H9 (cell line): ENCODE measurements at regions not wholly inside any gene's neighbourhood (a gene's known extent, or its start where the extent isn't known, plus 50 kb on each side); places are given as distances from the start of the nearest gene placed in this dataset.
A peak's percentile ranks its signal among the peaks of the same experiment; 100 is the strongest.

Source experiments
- DNase-seq: peaks from one replicate; pipeline ENCODE4 v3.0.0-alpha.2; 2017
- H2AFZ ChIP-seq: one replicate; pipeline ENCODE4 v1.6.1; 2013; ENCODE audit warnings: mild to moderate bottlenecking, low read length, control low read depth, moderate library complexity
- H2AK5ac ChIP-seq: 2 replicates; pipeline ENCODE4 v1.6.1; 2013; ENCODE audit warnings: low read length, control low read depth, mixed read lengths; ENCODE audit not compliant: insufficient read length
- H2BK120ac ChIP-seq: one replicate; pipeline ENCODE4 v1.6.1; 2013; ENCODE audit warnings: low read depth, mild to moderate bottlenecking, low read length, control low read depth, inconsistent platforms; ENCODE audit not compliant: poor library complexity, severe bottlenecking
- H2BK12ac ChIP-seq: 2 replicates; pipeline ENCODE4 v1.6.1; 2013; ENCODE audit warnings: low read length, control low read depth, mixed read lengths, low read depth; ENCODE audit not compliant: insufficient read length
- H2BK15ac ChIP-seq: 2 replicates; pipeline ENCODE4 v1.6.1; 2013; ENCODE audit warnings: low read depth, low read length, control low read depth
- H2BK20ac ChIP-seq: one replicate; pipeline ENCODE4 v1.6.1; 2013; ENCODE audit warnings: low read depth, mild to moderate bottlenecking, low read length, control low read depth, inconsistent platforms; ENCODE audit not compliant: poor library complexity, severe bottlenecking
- H2BK5ac ChIP-seq: 2 replicates; pipeline ENCODE4 v1.6.1; 2013; ENCODE audit warnings: low read length, control low read depth, mixed read lengths; ENCODE audit not compliant: insufficient read length
- H3K14ac ChIP-seq: 2 replicates; pipeline ENCODE4 v1.6.1; 2013; ENCODE audit warnings: low read length, control low read depth; ENCODE audit not compliant: insufficient read depth
- H3K18ac ChIP-seq: 2 replicates; pipeline ENCODE4 v1.6.1; 2013; ENCODE audit warnings: low read depth, mild to moderate bottlenecking, mixed read lengths, low read length, control low read depth; ENCODE audit not compliant: insufficient read length
- H3K23ac ChIP-seq: 2 replicates; pipeline ENCODE4 v1.6.1; 2013; ENCODE audit warnings: low read length, control low read depth, mixed read lengths, low read depth; ENCODE audit not compliant: insufficient read length
- H3K23me2 ChIP-seq: 2 replicates; pipeline ENCODE4 v1.6.1; 2013; ENCODE audit warnings: low read depth, mild to moderate bottlenecking, mixed read lengths, low read length, control low read depth; ENCODE audit not compliant: insufficient read length, poor library complexity, severe bottlenecking
- H3K27ac ChIP-seq: 2 replicates; pipeline ENCODE4 v1.5.1; 2013; ENCODE audit warnings: low read length, control low read depth, mixed read lengths, low read depth; ENCODE audit not compliant: insufficient read length
- H3K27me3 ChIP-seq: 2 replicates; pipeline ENCODE4 v1.6.1; 2013; ENCODE audit warnings: low read length, control low read depth, inconsistent platforms; ENCODE audit not compliant: insufficient read depth
- H3K4ac ChIP-seq: 2 replicates; pipeline ENCODE4 v1.6.1; 2013; ENCODE audit warnings: low read depth, mild to moderate bottlenecking, control low read depth, inconsistent platforms, low read length, moderate library complexity
- H3K4me1 ChIP-seq: 2 replicates; pipeline ENCODE4 v1.6.1; 2013; ENCODE audit warnings: low read length, control low read depth, inconsistent platforms; ENCODE audit not compliant: insufficient read depth
- H3K4me2 ChIP-seq: 2 replicates; pipeline ENCODE4 v1.6.1; 2013; ENCODE audit warnings: low read length, control low read depth, mixed read lengths; ENCODE audit not compliant: insufficient read length, insufficient read depth
- H3K56ac ChIP-seq: 2 replicates; pipeline ENCODE4 v1.6.1; 2013; ENCODE audit warnings: low read depth, mild to moderate bottlenecking, mixed read lengths, low read length, control low read depth; ENCODE audit not compliant: insufficient read length
- H3K79me1 ChIP-seq: 2 replicates; pipeline ENCODE4 v1.6.1; 2013; ENCODE audit warnings: low read depth, mild to moderate bottlenecking, moderate library complexity, low read length, control low read depth, inconsistent platforms; ENCODE audit not compliant: insufficient read depth, poor library complexity, severe bottlenecking
- H3K79me2 ChIP-seq: 2 replicates; pipeline ENCODE4 v1.6.1; 2013; ENCODE audit warnings: low read length, control low read depth, inconsistent platforms; ENCODE audit not compliant: insufficient read depth
- H3K9ac ChIP-seq: 2 replicates; pipeline ENCODE4 v1.6.1; 2013; ENCODE audit warnings: low read length, control low read depth, mixed read lengths; ENCODE audit not compliant: insufficient read length; ENCODE audit errors: extremely low read depth
- H3K9me3 ChIP-seq: one replicate; pipeline ENCODE4 v1.6.1; 2013; ENCODE audit warnings: low read depth, low read length, inconsistent platforms; ENCODE audit not compliant: control insufficient read depth
- H3T11ph ChIP-seq: one replicate; pipeline ENCODE4 v1.6.1; 2013; ENCODE audit warnings: mild to moderate bottlenecking, low read length, control low read depth, inconsistent platforms
- H4K20me1 ChIP-seq: one replicate; pipeline ENCODE4 v1.6.1; 2013; ENCODE audit not compliant: control insufficient read depth, insufficient read length, insufficient read depth
- H4K5ac ChIP-seq: 2 replicates; pipeline ENCODE4 v1.6.1; 2013; ENCODE audit warnings: low read depth, mild to moderate bottlenecking, mixed read lengths, low read length, control low read depth; ENCODE audit not compliant: insufficient read length
- H4K8ac ChIP-seq: replicated peaks from 2 replicates; pipeline ENCODE4 v1.6.1; 2013; ENCODE audit warnings: low read length, control low read depth, mixed read lengths, low read depth; ENCODE audit not compliant: insufficient read length
- H4K91ac ChIP-seq: 2 replicates; pipeline ENCODE4 v1.6.1; 2013; ENCODE audit warnings: low read depth, mild to moderate bottlenecking, moderate library complexity, mixed read lengths, low read length, control low read depth; ENCODE audit not compliant: insufficient read length
- H3K27ac Mint-ChIP-seq, 3 experiments: 2 replicates in 2 of 3; 3 replicates in 1 of 3; pipeline ENCODE4 v1.8.0; 2020 to 2021; ENCODE audit warnings: mixed read lengths in 3 of 3, mild to moderate bottlenecking in 1 of 3, moderate library complexity in 1 of 3
- H3K27me3 Mint-ChIP-seq: 2 replicates; pipeline ENCODE4 v1.8.0; 2021; ENCODE audit warnings: low read depth, mild to moderate bottlenecking, moderate library complexity, mixed read lengths
- H3K36me3 Mint-ChIP-seq, 3 experiments: 2 replicates in 2 of 3; 3 replicates in 1 of 3; pipeline ENCODE4 v1.8.0; 2020 to 2021; ENCODE audit warnings: low read depth in 3 of 3, mixed read lengths in 3 of 3; ENCODE audit not compliant: insufficient read depth in 1 of 3
- H3K4me1 Mint-ChIP-seq, 2 experiments: 2 replicates each; pipeline ENCODE4 v1.8.0; 2020; ENCODE audit warnings: mixed read lengths in 2 of 2
- H3K4me3 Mint-ChIP-seq, 2 experiments: 2 replicates in 1 of 2; 3 replicates in 1 of 2; pipeline ENCODE4 v1.8.0; 2020 to 2021; ENCODE audit warnings: mild to moderate bottlenecking in 2 of 2, mixed read lengths in 2 of 2, moderate library complexity in 1 of 2
- H3K9me3 Mint-ChIP-seq, 2 experiments: 2 replicates in 1 of 2; 3 replicates in 1 of 2; pipeline ENCODE4 v1.8.0; 2020; ENCODE audit warnings: mild to moderate bottlenecking in 2 of 2, mixed read lengths in 2 of 2, moderate library complexity in 1 of 2
- WGBS: extraction: QIAGEN DNeasy Blood & Tissue Kit; methylation state at CpG from one replicate; pipeline ENCODE4 v1.1.7; 2013; ENCODE audit warnings: missing lambda C conversion rate, low lambda C conversion rate, mixed read lengths; ENCODE audit not compliant: insufficient read length; ENCODE audit errors: extremely low coverage; 5-methylcytosine and 5-hydroxymethylcytosine counted together
- TF ChIP-seq, protein P1 (sequence below): fragments of 200-600 bp; sonication (generic); conservative IDR thresholded peaks from 3 replicates; pipeline ENCODE4 v1.8.0; 2021; ENCODE audit warnings: antibody characterized with exemption, mild to moderate bottlenecking

GRCh38 chr5:163951069-163951468 lies 445.6 kb downstream of the MAT2B start:
- H3K4me1 ChIP-seq: no peaks in the 10 kb centered on the region
- H3K23ac ChIP-seq: no peak overlapping the region
- Mint-ChIP-seq H3K4me1 (no peaks in the 10 kb centered on the region), H3K4me3 (no peak overlapping the region), H3K27ac (0 out of 7 replicates have a peak overlapping the region, but pooled peaks of 1 of the 3 experiments have one; percentile 1), H3K27me3 (no peaks in the 10 kb centered on the region), H3K9me3 (no peaks in the 10 kb centered on the region), H3K36me3 (no peaks in the 10 kb centered on the region; a peak in 1 of 7 replicates)
- no peak overlapping the region for H3K9ac ChIP-seq
- H3K4ac ChIP-seq: no peak overlapping the region
- no peaks in the 10 kb centered on the region for H4K20me1 ChIP-seq
- H3K14ac ChIP-seq: no peak overlapping the region
- no peak overlapping the region for H2BK12ac ChIP-seq
- H4K5ac ChIP-seq: no peak overlapping the region
- no peak overlapping the region for H2BK120ac ChIP-seq
- no peak overlapping the region for H2AFZ ChIP-seq
- DNase-seq: no peak
- TF ChIP-seq, protein P1, sequence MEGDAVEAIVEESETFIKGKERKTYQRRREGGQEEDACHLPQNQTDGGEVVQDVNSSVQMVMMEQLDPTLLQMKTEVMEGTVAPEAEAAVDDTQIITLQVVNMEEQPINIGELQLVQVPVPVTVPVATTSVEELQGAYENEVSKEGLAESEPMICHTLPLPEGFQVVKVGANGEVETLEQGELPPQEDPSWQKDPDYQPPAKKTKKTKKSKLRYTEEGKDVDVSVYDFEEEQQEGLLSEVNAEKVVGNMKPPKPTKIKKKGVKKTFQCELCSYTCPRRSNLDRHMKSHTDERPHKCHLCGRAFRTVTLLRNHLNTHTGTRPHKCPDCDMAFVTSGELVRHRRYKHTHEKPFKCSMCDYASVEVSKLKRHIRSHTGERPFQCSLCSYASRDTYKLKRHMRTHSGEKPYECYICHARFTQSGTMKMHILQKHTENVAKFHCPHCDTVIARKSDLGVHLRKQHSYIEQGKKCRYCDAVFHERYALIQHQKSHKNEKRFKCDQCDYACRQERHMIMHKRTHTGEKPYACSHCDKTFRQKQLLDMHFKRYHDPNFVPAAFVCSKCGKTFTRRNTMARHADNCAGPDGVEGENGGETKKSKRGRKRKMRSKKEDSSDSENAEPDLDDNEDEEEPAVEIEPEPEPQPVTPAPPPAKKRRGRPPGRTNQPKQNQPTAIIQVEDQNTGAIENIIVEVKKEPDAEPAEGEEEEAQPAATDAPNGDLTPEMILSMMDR: no peak
- no peak overlapping the region for H3K18ac ChIP-seq
- no peak overlapping the region for H2BK20ac ChIP-seq
- H3K23me2 ChIP-seq: no peaks in the 10 kb centered on the region
- no peaks in the 10 kb centered on the region for H3K9me3 ChIP-seq
- no peaks in the 10 kb centered on the region for H3K79me1 ChIP-seq
- H3K27me3 ChIP-seq: no peaks in the 10 kb centered on the region
- no peak overlapping the region for H3T11ph ChIP-seq
- H2BK5ac ChIP-seq: no peak overlapping the region
- no peak overlapping the region for H2BK15ac ChIP-seq
- H3K27ac ChIP-seq: no peak overlapping the region
- H3K79me2 ChIP-seq: no peaks in the 10 kb centered on the region
- no peak overlapping the region for H2AK5ac ChIP-seq
- H3K4me2 ChIP-seq: no peak overlapping the region
- H3K56ac ChIP-seq: no peak overlapping the region
- no CpG with 5 or more reads among the region's 4 CpGs for WGBS
- no peak overlapping the region for H4K91ac ChIP-seq
- H4K8ac ChIP-seq: no peak overlapping the region
